WI38 (cell line): ENCODE measurements at regions not wholly inside any gene's neighbourhood (a gene's known extent, or its start where the extent isn't known, plus 50 kb on each side); places are given as distances from the start of the nearest gene placed in this dataset.

Source experiments
- H3K4me3 ChIP-seq: 2 replicates; pipeline ENCODE4 v1.5.1; 2011; ENCODE audit warnings: low read depth, mild to moderate bottlenecking, control low read depth, low read length
- TF ChIP-seq, protein P1 (sequence below): IDR thresholded peaks from 2 replicates; pipeline ENCODE4 v1.5.1; 2012; ENCODE audit warnings: low read depth, mild to moderate bottlenecking, control low read depth, low read length

GRCh38 chr1:73096841-73097240 lies 814.5 kb upstream of the NEGR1 start:
- H3K4me3 ChIP-seq = no peak overlapping the region
- TF ChIP-seq, protein P1, sequence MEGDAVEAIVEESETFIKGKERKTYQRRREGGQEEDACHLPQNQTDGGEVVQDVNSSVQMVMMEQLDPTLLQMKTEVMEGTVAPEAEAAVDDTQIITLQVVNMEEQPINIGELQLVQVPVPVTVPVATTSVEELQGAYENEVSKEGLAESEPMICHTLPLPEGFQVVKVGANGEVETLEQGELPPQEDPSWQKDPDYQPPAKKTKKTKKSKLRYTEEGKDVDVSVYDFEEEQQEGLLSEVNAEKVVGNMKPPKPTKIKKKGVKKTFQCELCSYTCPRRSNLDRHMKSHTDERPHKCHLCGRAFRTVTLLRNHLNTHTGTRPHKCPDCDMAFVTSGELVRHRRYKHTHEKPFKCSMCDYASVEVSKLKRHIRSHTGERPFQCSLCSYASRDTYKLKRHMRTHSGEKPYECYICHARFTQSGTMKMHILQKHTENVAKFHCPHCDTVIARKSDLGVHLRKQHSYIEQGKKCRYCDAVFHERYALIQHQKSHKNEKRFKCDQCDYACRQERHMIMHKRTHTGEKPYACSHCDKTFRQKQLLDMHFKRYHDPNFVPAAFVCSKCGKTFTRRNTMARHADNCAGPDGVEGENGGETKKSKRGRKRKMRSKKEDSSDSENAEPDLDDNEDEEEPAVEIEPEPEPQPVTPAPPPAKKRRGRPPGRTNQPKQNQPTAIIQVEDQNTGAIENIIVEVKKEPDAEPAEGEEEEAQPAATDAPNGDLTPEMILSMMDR = no peak

GRCh38 chr1:73092383-73092782 lies 810.0 kb upstream of the NEGR1 start:
- H3K4me3 ChIP-seq = no peak overlapping the region
- TF ChIP-seq, protein P1 = no peak

DNA sequence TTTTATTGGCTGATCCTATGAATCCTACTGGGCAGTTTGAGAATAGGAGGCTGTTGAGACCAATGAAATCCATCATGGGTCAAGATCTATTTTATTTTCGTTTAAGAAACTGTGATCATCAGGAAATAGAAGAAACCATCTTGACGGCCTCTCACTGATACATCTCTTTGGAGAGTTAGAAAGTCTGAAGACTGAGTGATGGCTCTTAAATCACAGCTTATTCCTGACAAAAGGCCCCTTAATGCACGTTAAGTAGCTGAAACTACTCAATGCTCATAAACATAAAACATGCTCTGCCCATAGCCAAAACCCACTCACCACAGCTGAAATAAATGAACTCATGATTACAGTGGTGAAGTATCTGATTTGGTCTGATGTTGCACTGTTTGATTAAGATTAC lies 784.5 kb upstream of the NEGR1 start:
- H3K4me3 ChIP-seq = no peak overlapping the region
- TF ChIP-seq, protein P1 = no peak

- no peak overlapping the region for H3K4me3 ChIP-seq
- TF ChIP-seq, protein P1 = no peak
Measured at GRCh38 chr1:73065339-73066041, 783.2 kb upstream of the NEGR1 start.

DNA sequence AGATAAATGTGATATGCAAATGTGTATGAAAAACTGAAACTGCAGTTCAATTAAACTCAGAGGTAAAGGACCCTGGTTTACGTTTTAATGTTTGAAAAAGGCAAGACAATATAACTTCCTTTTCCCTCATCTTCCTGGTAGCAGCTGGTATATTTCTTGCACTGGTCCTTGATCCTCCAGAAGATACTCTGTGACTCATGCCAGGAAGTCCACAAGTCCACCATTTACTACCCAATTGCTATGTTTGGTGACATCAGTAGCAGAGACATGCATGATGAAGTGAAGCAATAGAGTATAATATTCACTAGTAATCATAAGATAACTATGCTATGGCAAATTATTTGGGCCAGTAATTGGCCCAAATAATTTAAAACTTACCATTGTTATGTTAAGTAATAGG lies 774.5 kb upstream of the NEGR1 start:
- no peak overlapping the region for H3K4me3 ChIP-seq
- TF ChIP-seq, protein P1 = no peak

- TF ChIP-seq, protein P1 = no peak
- H3K4me3 ChIP-seq = no peak overlapping the region
Measured at GRCh38 chr1:73044241-73045036, 762.1 kb upstream of the NEGR1 start.

GRCh38 chr1:73042403-73042802 lies 760.1 kb upstream of the NEGR1 start:
- TF ChIP-seq, protein P1 = no peak

More at GRCh38 chr1:73042403-73042802, 760.1 kb upstream of the NEGR1 start:
- no peak overlapping the region for H3K4me3 ChIP-seq
